ENCODE measurements at regions not wholly inside any gene's neighbourhood (a gene's known extent, or its start where the extent isn't known, plus 50 kb on each side); places are given as distances from the start of the nearest gene placed in this dataset.

GRCh38 chr14:39772627-39773026 lies 340.4 kb upstream of the FBXO33 start:
- Mint-ChIP-seq H3K27me3 (ENCODE audit: low read depth) (no peaks in the 10 kb centered on the region), H3K4me1 (no peaks in the 10 kb centered on the region), H3K36me3 (ENCODE audit: low read depth) (peaks cover 3% of the 10 kb centered on the region), H3K27ac (ENCODE audit: unreplicated experiment) (no peak overlapping the region), H3K4me3 (no peak overlapping the region), H3K9me3 (peaks cover 9% of the 10 kb centered on the region)
- no peak for TF ChIP-seq CTCF (conservative IDR thresholded peaks at IDR 0.05)
- no peak for DNase-seq (ENCODE audit: low read depth, low spot score)

- H3K4me3 Mint-ChIP-seq: no peak overlapping the region
- H3K27ac Mint-ChIP-seq (ENCODE audit: unreplicated experiment): no peak overlapping the region
- no peaks in the 10 kb centered on the region for H3K27me3 Mint-ChIP-seq (ENCODE audit: low read depth)
- no peaks in the 10 kb centered on the region for H3K36me3 Mint-ChIP-seq (ENCODE audit: low read depth)
- H3K9me3 Mint-ChIP-seq: no peaks in the 10 kb centered on the region
- DNase-seq (ENCODE audit: low read depth, low spot score): no peak
- no peaks in the 10 kb centered on the region for H3K4me1 Mint-ChIP-seq
- TF ChIP-seq CTCF (conservative IDR thresholded peaks at IDR 0.05): no peak
These were observed 336.4 kb upstream of the FBXO33 start for GRCh38 chr14:39768589-39768988.

GRCh38 chr14:39766397-39767000 lies 334.3 kb upstream of the FBXO33 start:
- Mint-ChIP-seq H3K27ac (ENCODE audit: unreplicated experiment) (no peak overlapping the region), H3K9me3 (no peaks in the 10 kb centered on the region), H3K4me3 (no peak overlapping the region), H3K4me1 (no peaks in the 10 kb centered on the region), H3K27me3 (ENCODE audit: low read depth) (no peaks in the 10 kb centered on the region), H3K36me3 (ENCODE audit: low read depth) (no peaks in the 10 kb centered on the region)
- no peak for TF ChIP-seq CTCF (conservative IDR thresholded peaks at IDR 0.05)
- DNase-seq (ENCODE audit: low read depth, low spot score): no peak

- Mint-ChIP-seq H3K4me3 (no peak overlapping the region), H3K36me3 (ENCODE audit: low read depth) (no peaks in the 10 kb centered on the region), H3K27me3 (ENCODE audit: low read depth) (no peaks in the 10 kb centered on the region), H3K4me1 (no peaks in the 10 kb centered on the region), H3K9me3 (no peaks in the 10 kb centered on the region), H3K27ac (ENCODE audit: unreplicated experiment) (no peak overlapping the region)
- DNase-seq (ENCODE audit: low read depth, low spot score): no peak
- no peak for TF ChIP-seq CTCF (conservative IDR thresholded peaks at IDR 0.05)
These were observed 333.4 kb upstream of the FBXO33 start for GRCh38 chr14:39765676-39766075.

GRCh38 chr14:39763402-39763890 lies 331.2 kb upstream of the FBXO33 start:
- Mint-ChIP-seq H3K27ac (ENCODE audit: unreplicated experiment) (no peak overlapping the region), H3K4me3 (no peak overlapping the region), H3K36me3 (ENCODE audit: low read depth) (no peaks in the 10 kb centered on the region), H3K9me3 (no peaks in the 10 kb centered on the region), H3K4me1 (no peaks in the 10 kb centered on the region), H3K27me3 (ENCODE audit: low read depth) (no peaks in the 10 kb centered on the region)
- TF ChIP-seq CTCF (conservative IDR thresholded peaks at IDR 0.05): no peak
- no peak for DNase-seq (ENCODE audit: low read depth, low spot score)

All from neural crest cell (in vitro differentiated cells).